OCI-LY3 (cell line): ENCODE measurements at regions not wholly inside any gene's neighbourhood (a gene's known extent, or its start where the extent isn't known, plus 50 kb on each side); places are given as distances from the start of the nearest gene placed in this dataset.

ENCODE experiments used
- EZH2phosphoT487 ChIP-seq: fragments of 200-600 bp; shearing (Covaris generic); IDR thresholded peaks from 2 replicates; pipeline ENCODE4 v1.6.1; 2018; ENCODE audit warnings: antibody characterized with exemption, mixed run types, low read depth
- TF ChIP-seq, protein P1 (sequence below): fragments of 200-600, 300-600 bp; sonication (generic); IDR thresholded peaks from 2 replicates; pipeline ENCODE4 v1.5.1; 2014; ENCODE audit warnings: antibody characterized with exemption, low read length, low read depth

GRCh38 chr2:239598732-239599090 is 197.9 kb upstream of the HDAC4 start:
- TF ChIP-seq, protein P1, sequence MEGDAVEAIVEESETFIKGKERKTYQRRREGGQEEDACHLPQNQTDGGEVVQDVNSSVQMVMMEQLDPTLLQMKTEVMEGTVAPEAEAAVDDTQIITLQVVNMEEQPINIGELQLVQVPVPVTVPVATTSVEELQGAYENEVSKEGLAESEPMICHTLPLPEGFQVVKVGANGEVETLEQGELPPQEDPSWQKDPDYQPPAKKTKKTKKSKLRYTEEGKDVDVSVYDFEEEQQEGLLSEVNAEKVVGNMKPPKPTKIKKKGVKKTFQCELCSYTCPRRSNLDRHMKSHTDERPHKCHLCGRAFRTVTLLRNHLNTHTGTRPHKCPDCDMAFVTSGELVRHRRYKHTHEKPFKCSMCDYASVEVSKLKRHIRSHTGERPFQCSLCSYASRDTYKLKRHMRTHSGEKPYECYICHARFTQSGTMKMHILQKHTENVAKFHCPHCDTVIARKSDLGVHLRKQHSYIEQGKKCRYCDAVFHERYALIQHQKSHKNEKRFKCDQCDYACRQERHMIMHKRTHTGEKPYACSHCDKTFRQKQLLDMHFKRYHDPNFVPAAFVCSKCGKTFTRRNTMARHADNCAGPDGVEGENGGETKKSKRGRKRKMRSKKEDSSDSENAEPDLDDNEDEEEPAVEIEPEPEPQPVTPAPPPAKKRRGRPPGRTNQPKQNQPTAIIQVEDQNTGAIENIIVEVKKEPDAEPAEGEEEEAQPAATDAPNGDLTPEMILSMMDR = no peak
- no peak for TF ChIP-seq EZH2phosphoT487
